Inferior parietal cortex (tissue), 1 donor: ENCODE measurements at regions not wholly inside any gene's neighbourhood (a gene's known extent, or its start where the extent isn't known, plus 50 kb on each side); places are given as distances from the start of the nearest gene placed in this dataset.

Experiments used
- DNase-seq: peaks from one replicate; pipeline ENCODE4 v3.0.0-alpha.2; 2016; ENCODE audit errors: extremely low spot score

- no peak for DNase-seq
Observed at GRCh38 chr14:95386536-95387095, 66.9 kb upstream of the CLMN start.

GRCh38 chr14:95385701-95386100, 66.0 kb upstream of the CLMN start:
- DNase-seq: no peak

- DNase-seq: no peak
Observed at GRCh38 chr14:95382747-95383146, 63.0 kb upstream of the CLMN start.

DNA sequence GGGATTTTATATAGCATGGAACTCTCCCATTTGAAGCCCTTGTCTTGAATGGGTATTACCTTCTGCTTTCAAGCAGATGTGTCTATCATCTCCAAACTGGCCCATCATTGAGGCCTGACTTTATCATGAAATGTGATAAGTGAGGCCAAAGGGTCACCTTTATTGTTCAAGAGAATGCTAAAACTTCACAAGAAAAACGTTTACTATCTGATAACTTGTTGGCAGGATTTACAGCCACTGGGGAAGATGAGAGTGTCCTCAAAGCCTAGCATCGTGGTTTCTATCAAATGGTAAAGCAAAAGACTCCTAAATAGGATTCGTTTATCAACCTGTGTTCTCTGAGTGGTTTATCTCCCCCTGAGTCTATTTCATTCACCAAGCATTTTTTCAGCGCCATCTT, 62.0 kb upstream of the CLMN start:
- DNase-seq: no peak

DNA sequence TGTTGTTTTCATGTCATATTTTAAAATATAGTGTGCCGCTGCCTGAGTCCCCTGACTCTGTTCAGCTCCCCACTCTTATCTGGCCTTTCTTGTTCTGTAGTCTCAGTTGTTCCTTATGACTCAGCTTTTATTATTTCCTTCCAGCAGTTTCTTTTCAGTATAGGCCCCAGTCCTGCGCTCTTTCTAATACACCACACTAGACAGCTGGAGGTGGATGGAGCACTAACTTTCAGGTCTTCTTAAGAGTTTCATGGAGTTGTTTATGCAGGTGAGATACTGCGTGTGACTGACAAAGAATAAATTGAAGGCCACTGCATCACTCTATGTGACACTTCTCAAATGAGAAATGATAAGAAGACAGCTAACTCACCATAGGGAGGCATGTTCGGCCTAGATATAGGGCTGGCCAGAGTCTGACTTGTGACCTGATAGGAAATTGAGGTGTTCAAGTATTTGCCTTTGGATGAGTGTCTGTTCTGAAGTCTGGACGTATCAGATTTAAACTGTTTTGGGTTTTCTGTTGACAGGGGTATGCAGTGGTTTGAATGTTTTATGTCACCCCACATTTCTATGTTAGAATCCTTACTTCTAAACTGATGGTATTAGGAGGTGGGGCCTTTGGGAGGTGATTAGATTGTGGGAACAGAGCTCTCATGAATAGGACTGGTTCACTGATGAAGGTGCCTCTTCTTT, 60.8 kb upstream of the CLMN start:
- DNase-seq: no peak

DNA sequence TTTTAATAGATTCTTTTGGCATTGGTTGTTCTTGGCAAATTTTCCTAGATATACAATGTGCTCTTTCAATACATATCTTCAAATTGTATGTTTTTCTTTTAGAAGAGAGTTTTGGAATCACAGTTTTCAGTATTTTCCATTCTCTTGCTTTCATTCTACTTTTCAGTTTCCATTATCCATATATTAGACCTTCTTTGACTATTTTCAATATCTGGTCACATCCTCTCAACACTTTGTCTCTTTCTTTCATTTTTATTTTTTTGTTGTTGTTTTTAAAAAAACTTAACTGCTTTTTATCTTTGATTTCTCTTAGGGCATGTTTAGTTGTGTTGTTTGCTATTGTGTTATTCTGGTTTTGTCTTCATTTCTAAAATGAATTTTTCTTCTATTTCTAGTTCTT, 59.9 kb upstream of the CLMN start:
- DNase-seq: no peak

DNA sequence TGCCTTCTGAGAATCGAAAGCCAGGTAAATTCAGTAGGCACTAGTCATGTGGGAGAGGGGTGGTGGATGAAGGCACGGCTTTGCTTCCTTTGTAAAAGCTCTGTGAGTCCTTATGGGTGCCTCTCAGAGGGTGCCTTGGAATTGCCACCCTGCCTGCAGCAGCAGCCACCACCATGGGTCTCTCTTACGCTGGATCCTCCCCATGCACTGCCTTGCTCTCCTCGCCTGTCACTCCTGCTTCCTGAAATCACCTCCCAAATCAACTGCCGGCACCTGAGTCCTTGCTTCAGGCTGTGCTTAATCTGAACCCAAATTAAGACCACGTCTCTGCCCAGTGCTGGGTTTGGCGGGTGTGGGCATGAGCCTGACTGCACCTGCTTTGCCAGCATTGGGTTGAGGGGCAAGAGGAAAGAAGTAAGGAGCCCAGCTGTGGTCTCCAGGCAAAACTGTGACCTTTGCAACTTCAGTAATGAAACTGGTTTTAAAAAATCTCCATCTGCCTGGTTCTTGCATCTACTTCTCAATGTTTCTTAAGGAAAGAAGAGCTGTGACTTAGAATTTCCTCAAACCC, 55.9 kb upstream of the CLMN start:
- no peak for DNase-seq

GRCh38 chr14:95374239-95374997, 54.7 kb upstream of the CLMN start:
- no peak for DNase-seq

DNA sequence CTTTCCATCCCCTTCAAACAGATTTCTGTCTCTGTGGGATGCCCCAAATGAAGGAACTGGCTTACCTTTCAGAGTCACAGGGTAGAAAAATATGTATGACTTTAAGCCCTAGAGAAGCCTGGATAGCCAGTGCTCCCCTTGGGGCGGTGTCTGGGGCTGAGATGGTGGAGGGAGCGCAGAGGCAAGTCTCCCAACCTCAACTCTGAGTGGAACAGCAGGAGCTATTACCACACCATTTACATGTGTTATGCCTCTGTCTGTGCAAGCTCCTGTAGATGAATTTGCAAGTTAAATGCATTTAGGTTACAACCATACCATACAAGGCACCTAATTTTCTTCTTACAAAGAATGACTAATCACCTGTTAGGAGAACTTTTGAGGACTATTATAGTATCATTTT, 50.4 kb upstream of the CLMN start:
- no peak for DNase-seq
